ENCODE measurements at regions not wholly inside any gene's neighbourhood (a gene's known extent, or its start where the extent isn't known, plus 50 kb on each side); places are given as distances from the start of the nearest gene placed in this dataset.

GRCh38 chr12:3967556-3968160 lies 94.5 kb upstream of the PARP11 start:
- no peak for DNase-seq
- intact Hi-C loops (cut with DNase I, micrococcal nuclease): no loop called here
- ATAC-seq: peak; percentile 53

- ATAC-seq: no peak
- DNase-seq: no peak
- intact Hi-C loops (cut with DNase I, micrococcal nuclease): no loop called here
These were observed 93.2 kb upstream of the PARP11 start for GRCh38 chr12:3966376-3966775.

GRCh38 chr12:3965046-3965445 lies 91.8 kb upstream of the PARP11 start:
- intact Hi-C loops (cut with DNase I, micrococcal nuclease): no loop called here
- no peak for ATAC-seq
- DNase-seq: no peak

- ATAC-seq: no peak
- DNase-seq: no peak
- intact Hi-C loops (cut with DNase I, micrococcal nuclease): no loop called here
These were observed 91.2 kb upstream of the PARP11 start for GRCh38 chr12:3964439-3964838.

GRCh38 chr12:3962631-3963483 lies 89.7 kb upstream of the PARP11 start:
- ATAC-seq (peak; percentile 35), DNase-seq (peak in 1 of 2 donors; percentile 15)
- intact Hi-C loops (cut with DNase I, micrococcal nuclease): no loop called here

GRCh38 chr12:3961591-3961990 lies 88.4 kb upstream of the PARP11 start:
- ATAC-seq (no peak), DNase-seq (no peak)
- intact Hi-C loops (cut with DNase I, micrococcal nuclease): no loop called here

GRCh38 chr12:3959799-3960560 lies 86.8 kb upstream of the PARP11 start:
- intact Hi-C loops (cut with DNase I, micrococcal nuclease): no loop called here
- DNase-seq: no peak
- ATAC-seq: no peak

GRCh38 chr12:3958534-3958933 lies 85.3 kb upstream of the PARP11 start:
- intact Hi-C loops (cut with DNase I, micrococcal nuclease): no loop called here
- DNase-seq: no peak
- ATAC-seq: no peak

- intact Hi-C loops (cut with DNase I, micrococcal nuclease): no loop called here
- DNase-seq (no peak), ATAC-seq (no peak)
These were observed 78.4 kb upstream of the PARP11 start for GRCh38 chr12:3951380-3952135.

- no peak for ATAC-seq
- intact Hi-C loops (cut with DNase I, micrococcal nuclease): no loop called here
- DNase-seq: no peak
These were observed 77.6 kb upstream of the PARP11 start for GRCh38 chr12:3950714-3951320.

- intact Hi-C loops (cut with DNase I, micrococcal nuclease): no loop called here
- ATAC-seq (no peak), DNase-seq (no peak)
These were observed 74.6 kb upstream of the PARP11 start for GRCh38 chr12:3947781-3948180.

- intact Hi-C loops (cut with DNase I, micrococcal nuclease): no loop called here
- ATAC-seq (no peak), DNase-seq (no peak)
These were observed 72.5 kb upstream of the PARP11 start for GRCh38 chr12:3945671-3946070.

- no peak for ATAC-seq
- no peak for DNase-seq
- intact Hi-C loops (cut with DNase I, micrococcal nuclease): no loop called here
These were observed 71.4 kb upstream of the PARP11 start for GRCh38 chr12:3944620-3945019.

GRCh38 chr12:3938042-3938544 lies 64.9 kb upstream of the PARP11 start:
- intact Hi-C loops (cut with DNase I, micrococcal nuclease): no loop called here
- ATAC-seq: no peak
- no peak for DNase-seq

GRCh38 chr12:3935078-3935477 lies 61.9 kb upstream of the PARP11 start:
- intact Hi-C loops (cut with DNase I, micrococcal nuclease): no loop called here
- no peak for ATAC-seq
- no peak for DNase-seq

- intact Hi-C loops (cut with DNase I, micrococcal nuclease): no loop called here
- DNase-seq: no peak
- ATAC-seq: no peak
These were observed 60.6 kb upstream of the PARP11 start for GRCh38 chr12:3933819-3934192.

GRCh38 chr12:3933074-3933818 lies 60.0 kb upstream of the PARP11 start:
- intact Hi-C loops (cut with DNase I, micrococcal nuclease): no loop called here
- DNase-seq (no peak), ATAC-seq (no peak)

GRCh38 chr12:3931776-3932175 lies 58.6 kb upstream of the PARP11 start:
- no peak for DNase-seq
- no peak for ATAC-seq
- intact Hi-C loops (cut with DNase I, micrococcal nuclease): no loop called here

All from left colon (tissue), 2 donors.